NCI-H1105 treated with DMSO at 0.1 percent for 48 hours (cell line): ENCODE measurements at regions not wholly inside any gene's neighbourhood (a gene's known extent, or its start where the extent isn't known, plus 50 kb on each side); places are given as distances from the start of the nearest gene placed in this dataset.

ENCODE experiments used
- DNase-seq: peaks from one replicate; lab custom pipeline; 2025; lab: John Stamatoyannopoulos, UW

GRCh38 chr5:5062525-5063302 is 77.4 kb upstream of the ADAMTS16 start:
- peak; percentile 7 for DNase-seq

- no peak for DNase-seq
These were observed 76.6 kb upstream of the ADAMTS16 start for GRCh38 chr5:5063533-5063953.

GRCh38 chr5:5065472-5065871 is 74.7 kb upstream of the ADAMTS16 start:
- no peak for DNase-seq

- peak; percentile 4 for DNase-seq
These were observed 73.6 kb upstream of the ADAMTS16 start for GRCh38 chr5:5066276-5067186.

- no peak for DNase-seq
These were observed 70.3 kb upstream of the ADAMTS16 start for GRCh38 chr5:5069851-5070250.

- no peak for DNase-seq
These were observed 68.6 kb upstream of the ADAMTS16 start for GRCh38 chr5:5071554-5071953.

- DNase-seq: no peak
These were observed 62.9 kb upstream of the ADAMTS16 start for GRCh38 chr5:5077236-5077635.

- DNase-seq: no peak
These were observed 61.9 kb upstream of the ADAMTS16 start for GRCh38 chr5:5078009-5078897.

- no peak for DNase-seq
These were observed 60.3 kb upstream of the ADAMTS16 start for GRCh38 chr5:5079876-5080275.

GRCh38 chr5:5080790-5081189 is 59.3 kb upstream of the ADAMTS16 start:
- DNase-seq: no peak

GRCh38 chr5:5085381-5085780 is 54.7 kb upstream of the ADAMTS16 start:
- no peak for DNase-seq

- DNase-seq: no peak
These were observed 50.1 kb upstream of the ADAMTS16 start for GRCh38 chr5:5089895-5090649.
